ENCODE measurements at regions not wholly inside any gene's neighbourhood (a gene's known extent, or its start where the extent isn't known, plus 50 kb on each side); places are given as distances from the start of the nearest gene placed in this dataset.

DNA sequence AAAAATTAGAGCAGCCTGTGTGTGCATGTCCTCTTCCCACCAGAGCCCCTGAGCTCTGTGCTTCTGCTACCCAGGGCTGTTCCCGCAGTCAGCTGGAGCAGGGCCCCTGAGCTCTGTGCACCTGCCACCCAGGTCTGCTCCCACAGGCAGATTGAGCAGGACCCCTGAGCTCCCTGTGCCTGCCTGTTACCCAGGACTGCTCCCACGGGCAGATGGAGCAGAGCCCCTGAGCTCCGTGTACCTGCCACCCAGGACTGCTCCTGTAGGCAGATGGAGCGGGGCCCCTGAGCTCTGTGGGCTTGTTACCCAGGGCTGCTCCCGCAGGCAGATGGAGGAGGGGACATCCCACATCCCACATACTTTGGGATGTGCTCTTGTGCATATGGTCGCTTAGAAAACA lies 186.8 kb upstream of the SOX1 start (continued):
- TF ChIP-seq, protein P1, sequence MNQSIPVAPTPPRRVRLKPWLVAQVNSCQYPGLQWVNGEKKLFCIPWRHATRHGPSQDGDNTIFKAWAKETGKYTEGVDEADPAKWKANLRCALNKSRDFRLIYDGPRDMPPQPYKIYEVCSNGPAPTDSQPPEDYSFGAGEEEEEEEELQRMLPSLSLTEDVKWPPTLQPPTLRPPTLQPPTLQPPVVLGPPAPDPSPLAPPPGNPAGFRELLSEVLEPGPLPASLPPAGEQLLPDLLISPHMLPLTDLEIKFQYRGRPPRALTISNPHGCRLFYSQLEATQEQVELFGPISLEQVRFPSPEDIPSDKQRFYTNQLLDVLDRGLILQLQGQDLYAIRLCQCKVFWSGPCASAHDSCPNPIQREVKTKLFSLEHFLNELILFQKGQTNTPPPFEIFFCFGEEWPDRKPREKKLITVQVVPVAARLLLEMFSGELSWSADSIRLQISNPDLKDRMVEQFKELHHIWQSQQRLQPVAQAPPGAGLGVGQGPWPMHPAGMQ (IDR thresholded peaks at IDR 0.05; ENCODE audit: borderline replicate concordance), result no peak
- TF ChIP-seq CHD1 (IDR thresholded peaks at IDR 0.05; ENCODE audit: low read depth, low read length) (no peak), SPI1 (IDR thresholded peaks at IDR 0.05; ENCODE audit: borderline replicate concordance, insufficient read depth, low read depth, low read length) (no peak)

DNA sequence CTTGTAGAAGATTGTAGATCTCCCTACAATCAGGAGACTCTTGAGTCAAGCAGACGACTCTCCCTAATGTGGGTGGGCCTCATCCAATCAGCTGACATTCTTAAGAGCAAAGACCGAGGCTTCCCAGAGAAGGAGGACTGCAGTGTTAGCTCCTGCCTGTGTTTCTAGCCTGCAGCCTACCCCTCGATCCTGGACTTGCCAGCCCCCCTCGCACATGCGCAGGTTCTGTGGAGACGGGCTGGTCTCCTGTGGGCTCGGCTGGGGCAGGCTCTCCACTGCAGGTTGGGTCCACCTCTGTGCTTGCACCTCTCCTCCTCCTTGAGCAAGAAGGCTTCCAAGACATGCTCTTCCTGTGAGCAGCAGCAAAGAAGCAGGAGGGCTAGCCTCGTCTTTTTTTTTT lies 185.2 kb upstream of the SOX1 start:
- H4K20me1 ChIP-seq (ENCODE audit: control insufficient read depth, insufficient read depth), result no peaks in the 10 kb centered on the region
- no TSS peak for BruUV-seq (replicated peaks)
- in situ Hi-C loops (cut with MboI), result no loop called here
- TF ChIP-seq ZBED1 (IDR thresholded peaks at IDR 0.05; ENCODE audit: borderline replicate concordance) (no peak), SUZ12 (IDR thresholded peaks at IDR 0.05; ENCODE audit: unreplicated experiment) (no peak), IKZF2 (IDR thresholded peaks at IDR 0.05) (no peak), MEF2B (IDR thresholded peaks at IDR 0.05; ENCODE audit: partially characterized antibody, poor library complexity, severe bottlenecking) (no peak), IRF4 (IDR thresholded peaks at IDR 0.05; ENCODE audit: low read depth, low read length) (no peak), TARDBP (IDR thresholded peaks at IDR 0.05; ENCODE audit: borderline replicate concordance) (no peak)
- TF ChIP-seq, protein P1 (IDR thresholded peaks at IDR 0.05; ENCODE audit: borderline replicate concordance), result no peak
- TF ChIP-seq, protein P2, sequence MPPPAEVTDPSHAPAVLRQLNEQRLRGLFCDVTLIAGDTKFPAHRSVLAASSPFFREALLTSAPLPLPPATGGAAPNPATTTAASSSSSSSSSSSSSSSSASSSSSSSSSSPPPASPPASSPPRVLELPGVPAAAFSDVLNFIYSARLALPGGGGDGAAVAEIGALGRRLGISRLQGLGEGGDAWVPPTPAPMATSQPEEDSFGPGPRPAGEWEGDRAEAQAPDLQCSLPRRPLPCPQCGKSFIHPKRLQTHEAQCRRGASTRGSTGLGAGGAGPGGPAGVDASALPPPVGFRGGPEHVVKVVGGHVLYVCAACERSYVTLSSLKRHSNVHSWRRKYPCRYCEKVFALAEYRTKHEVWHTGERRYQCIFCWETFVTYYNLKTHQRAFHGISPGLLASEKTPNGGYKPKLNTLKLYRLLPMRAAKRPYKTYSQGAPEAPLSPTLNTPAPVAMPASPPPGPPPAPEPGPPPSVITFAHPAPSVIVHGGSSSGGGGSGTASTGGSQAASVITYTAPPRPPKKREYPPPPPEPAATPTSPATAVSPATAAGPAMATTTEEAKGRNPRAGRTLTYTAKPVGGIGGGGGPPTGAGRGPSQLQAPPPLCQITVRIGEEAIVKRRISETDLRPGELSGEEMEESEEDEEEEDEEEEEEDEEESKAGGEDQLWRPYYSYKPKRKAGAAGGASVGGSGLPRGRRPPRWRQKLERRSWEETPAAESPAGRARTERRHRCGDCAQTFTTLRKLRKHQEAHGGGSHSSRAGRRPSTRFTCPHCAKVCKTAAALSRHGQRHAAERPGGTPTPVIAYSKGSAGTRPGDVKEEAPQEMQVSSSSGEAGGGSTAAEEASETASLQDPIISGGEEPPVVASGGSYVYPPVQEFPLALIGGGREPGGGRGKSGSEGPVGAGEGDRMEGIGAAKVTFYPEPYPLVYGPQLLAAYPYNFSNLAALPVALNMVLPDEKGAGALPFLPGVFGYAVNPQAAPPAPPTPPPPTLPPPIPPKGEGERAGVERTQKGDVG (CRISPR knock-in tag; IDR thresholded peaks at IDR 0.05), result no peak
- TF ChIP-seq, protein P3, sequence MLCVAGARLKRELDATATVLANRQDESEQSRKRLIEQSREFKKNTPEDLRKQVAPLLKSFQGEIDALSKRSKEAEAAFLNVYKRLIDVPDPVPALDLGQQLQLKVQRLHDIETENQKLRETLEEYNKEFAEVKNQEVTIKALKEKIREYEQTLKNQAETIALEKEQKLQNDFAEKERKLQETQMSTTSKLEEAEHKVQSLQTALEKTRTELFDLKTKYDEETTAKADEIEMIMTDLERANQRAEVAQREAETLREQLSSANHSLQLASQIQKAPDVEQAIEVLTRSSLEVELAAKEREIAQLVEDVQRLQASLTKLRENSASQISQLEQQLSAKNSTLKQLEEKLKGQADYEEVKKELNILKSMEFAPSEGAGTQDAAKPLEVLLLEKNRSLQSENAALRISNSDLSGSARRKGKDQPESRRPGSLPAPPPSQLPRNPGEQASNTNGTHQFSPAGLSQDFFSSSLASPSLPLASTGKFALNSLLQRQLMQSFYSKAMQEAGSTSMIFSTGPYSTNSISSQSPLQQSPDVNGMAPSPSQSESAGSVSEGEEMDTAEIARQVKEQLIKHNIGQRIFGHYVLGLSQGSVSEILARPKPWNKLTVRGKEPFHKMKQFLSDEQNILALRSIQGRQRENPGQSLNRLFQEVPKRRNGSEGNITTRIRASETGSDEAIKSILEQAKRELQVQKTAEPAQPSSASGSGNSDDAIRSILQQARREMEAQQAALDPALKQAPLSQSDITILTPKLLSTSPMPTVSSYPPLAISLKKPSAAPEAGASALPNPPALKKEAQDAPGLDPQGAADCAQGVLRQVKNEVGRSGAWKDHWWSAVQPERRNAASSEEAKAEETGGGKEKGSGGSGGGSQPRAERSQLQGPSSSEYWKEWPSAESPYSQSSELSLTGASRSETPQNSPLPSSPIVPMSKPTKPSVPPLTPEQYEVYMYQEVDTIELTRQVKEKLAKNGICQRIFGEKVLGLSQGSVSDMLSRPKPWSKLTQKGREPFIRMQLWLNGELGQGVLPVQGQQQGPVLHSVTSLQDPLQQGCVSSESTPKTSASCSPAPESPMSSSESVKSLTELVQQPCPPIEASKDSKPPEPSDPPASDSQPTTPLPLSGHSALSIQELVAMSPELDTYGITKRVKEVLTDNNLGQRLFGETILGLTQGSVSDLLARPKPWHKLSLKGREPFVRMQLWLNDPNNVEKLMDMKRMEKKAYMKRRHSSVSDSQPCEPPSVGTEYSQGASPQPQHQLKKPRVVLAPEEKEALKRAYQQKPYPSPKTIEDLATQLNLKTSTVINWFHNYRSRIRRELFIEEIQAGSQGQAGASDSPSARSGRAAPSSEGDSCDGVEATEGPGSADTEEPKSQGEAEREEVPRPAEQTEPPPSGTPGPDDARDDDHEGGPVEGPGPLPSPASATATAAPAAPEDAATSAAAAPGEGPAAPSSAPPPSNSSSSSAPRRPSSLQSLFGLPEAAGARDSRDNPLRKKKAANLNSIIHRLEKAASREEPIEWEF (IDR thresholded peaks at IDR 0.05; ENCODE audit: insufficient replicate concordance, low read depth, low read length), result no peak

More for the DNA sequence above, 185.2 kb upstream of the SOX1 start:
- CTCF ChIA-PET, result no interaction called here
- WGBS (ENCODE audit: insufficient coverage, insufficient replicate concordance, low lambda C conversion rate, missing lambda C conversion rate), result 55% methylated on average over 7 of the region's 8 CpGs
- Histone ChIP-seq H3K4me1 (ENCODE audit: control insufficient read depth, insufficient read depth, low read length) (no peaks in the 10 kb centered on the region), H3K36me3 (ENCODE audit: control insufficient read depth in 2 of 2, insufficient read depth in 2 of 2, low read length in 1 of 2) (no peaks in the 10 kb centered on the region), H3K79me2 (ENCODE audit: control insufficient read depth, insufficient read depth, low read length) (no peaks in the 10 kb centered on the region), H3K4me3 (no peak overlapping the region), H2AFZ (ENCODE audit: control insufficient read depth, low read depth, low read length) (no peak overlapping the region), H3K9ac (ENCODE audit: control insufficient read depth, insufficient read depth, low read length) (no peak overlapping the region), H3K27ac (ENCODE audit: control insufficient read depth, insufficient read depth) (no peak overlapping the region), H3K9me3 (replicated peaks; ENCODE audit: control insufficient read depth, insufficient read depth, low read length) (no peaks in the 10 kb centered on the region), H3K4me2 (ENCODE audit: control insufficient read depth, insufficient read depth) (no peak overlapping the region), H3K27me3 (replicated peaks in 1 of 2; ENCODE audit: control insufficient read depth in 2 of 2, insufficient read depth in 2 of 2, low read length in 1 of 2) (no peaks in the 10 kb centered on the region)
- RAD21 ChIA-PET (ENCODE audit: unreplicated experiment), result no interaction called here
- intact Hi-C loops (cut with micrococcal nuclease; ENCODE audit: unreplicated experiment), result no loop called here
- DNase-seq (ENCODE audit: low read depth, low spot score) (no peak), ATAC-seq (no peak), FAIRE-seq (no peak)
- POLR2A ChIA-PET, result no interaction called here
- SMC1A ChIA-PET (ENCODE audit: uncharacterized antibody, unreplicated experiment), result no interaction called here

All from GM12878 (cell line).